NCI-H524 (cell line): ENCODE measurements at regions not wholly inside any gene's neighbourhood (a gene's known extent, or its start where the extent isn't known, plus 50 kb on each side); places are given as distances from the start of the nearest gene placed in this dataset.

Source experiments
- DNase-seq, 2 experiments: peaks; one replicate each; lab custom pipeline; 2025; lab: John Stamatoyannopoulos, UW

DNA sequence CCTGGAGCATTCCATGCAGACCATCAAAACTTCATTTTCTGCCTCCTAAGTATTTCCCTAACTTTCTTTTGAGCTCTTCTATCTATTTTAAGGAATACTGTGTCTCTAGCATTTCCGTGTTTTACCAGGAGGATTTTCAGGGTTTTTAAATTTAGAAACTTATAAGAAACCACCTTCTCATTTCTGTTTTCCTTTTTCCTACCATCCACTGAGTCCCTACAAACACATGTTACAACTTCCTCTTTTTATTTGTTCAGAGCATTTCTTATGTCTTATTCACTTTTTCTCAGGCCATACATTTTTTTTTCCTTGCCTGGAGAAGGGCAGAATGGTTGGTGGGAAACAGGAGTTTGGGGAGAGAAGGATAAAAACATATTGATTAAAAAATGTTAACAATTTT is 130.0 kb upstream of the BMP5 start:
- no peak for DNase-seq

DNA sequence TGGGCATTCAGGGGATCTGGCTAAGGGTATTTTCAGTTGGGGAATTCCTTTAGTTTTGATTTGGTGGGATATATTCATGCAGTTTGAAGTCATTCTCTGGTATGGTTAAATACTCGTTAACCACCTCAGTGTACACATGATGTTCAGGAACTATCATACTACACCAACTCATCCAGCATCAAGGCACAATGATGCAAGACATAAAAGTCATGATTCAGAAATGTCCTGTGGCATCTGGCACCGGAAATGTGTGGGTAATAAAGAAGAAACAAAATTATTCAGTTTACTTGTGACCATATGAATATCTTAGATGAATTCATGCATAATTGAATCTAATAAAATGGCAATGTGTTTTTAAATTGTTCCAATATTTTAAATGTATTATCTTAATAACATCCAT is 129.0 kb upstream of the BMP5 start:
- DNase-seq = no peak

DNA sequence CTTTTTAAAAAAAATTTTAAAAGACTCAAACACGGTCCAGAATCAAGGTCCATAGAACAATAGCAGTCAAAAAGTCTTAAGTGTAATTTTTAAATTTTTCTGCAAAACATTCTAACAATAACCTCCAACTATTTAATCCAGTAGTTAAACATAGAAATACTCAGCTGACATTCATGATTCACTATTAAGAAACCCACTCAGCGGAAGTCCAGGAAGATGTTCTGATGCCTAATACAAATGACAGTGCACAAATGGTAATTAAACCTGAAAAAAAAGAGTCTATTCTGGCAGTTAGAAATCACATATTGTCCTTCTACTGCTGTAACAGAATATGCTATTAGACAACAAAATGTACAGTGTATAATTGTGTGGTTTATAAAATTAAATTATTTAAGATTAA is 128.2 kb upstream of the BMP5 start:
- no peak for DNase-seq

DNA sequence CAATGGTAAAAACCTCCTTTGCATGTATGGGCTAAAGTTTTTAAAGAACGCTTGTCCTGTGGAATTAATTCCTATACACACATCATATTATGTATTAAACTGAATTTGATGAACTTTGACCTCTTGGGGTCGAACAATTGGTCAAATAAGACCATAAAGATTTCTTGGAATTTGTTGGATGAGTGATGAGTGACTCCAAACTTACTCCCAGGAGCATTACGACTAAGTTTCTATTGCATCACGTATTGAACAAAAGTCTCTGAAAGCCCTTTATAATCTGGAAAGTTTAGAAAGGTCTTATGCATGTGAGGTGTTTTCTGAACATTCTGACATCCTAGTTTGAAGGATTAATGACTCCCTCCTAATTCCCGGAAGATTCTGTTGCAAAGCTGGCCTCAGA is 126.9 kb upstream of the BMP5 start:
- DNase-seq = no peak

DNA sequence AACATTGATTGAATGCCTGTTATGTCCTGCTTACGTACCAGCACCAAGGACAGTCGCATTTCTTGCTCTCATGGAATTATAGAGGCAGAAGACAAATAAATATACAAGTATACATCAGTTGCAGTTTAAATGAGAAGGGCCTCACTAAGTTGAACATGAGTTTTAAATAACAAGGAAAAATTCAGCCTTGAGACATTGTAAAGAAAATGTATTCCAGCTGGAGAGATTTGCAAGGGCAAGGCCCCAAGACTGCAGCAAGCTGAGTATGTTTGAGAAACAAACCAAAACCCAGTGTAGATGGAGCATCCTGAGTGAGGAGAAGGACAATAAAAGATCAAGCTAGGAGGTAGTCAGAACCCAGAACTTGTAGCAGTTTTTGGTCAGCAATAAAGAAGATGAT is 123.2 kb upstream of the BMP5 start:
- no peak for DNase-seq

DNA sequence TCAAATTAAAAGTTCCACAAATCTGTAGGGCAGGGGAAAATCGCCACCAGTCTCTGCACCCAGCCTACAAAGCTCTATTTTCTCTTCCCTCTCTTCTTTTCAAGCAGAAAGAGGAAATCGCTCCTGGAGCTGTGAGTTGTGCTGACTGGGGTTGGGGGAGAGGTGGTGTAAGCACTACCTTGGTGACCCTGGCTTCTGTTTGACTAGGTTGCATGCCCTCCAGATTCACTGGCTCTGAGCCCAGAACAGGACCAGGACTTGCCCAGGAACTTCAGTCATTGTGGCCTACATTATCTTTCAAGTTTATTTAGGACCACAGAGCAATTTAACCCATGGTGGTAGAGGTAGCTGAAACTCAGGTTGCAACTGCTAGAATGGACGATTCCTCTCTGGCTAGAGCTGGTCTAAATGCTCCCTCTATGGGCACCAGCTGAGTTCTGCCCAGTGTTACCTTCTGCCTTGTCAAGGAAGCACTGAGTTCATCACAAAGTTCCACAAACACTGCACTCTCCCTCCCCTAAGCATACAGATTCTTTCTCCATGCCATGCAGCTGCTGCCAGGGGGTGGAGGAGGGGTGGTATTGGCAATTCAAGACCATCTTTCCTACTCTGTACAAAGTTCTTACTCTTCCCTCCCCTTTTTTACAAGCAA is 122.0 kb upstream of the BMP5 start:
- no peak for DNase-seq

DNA sequence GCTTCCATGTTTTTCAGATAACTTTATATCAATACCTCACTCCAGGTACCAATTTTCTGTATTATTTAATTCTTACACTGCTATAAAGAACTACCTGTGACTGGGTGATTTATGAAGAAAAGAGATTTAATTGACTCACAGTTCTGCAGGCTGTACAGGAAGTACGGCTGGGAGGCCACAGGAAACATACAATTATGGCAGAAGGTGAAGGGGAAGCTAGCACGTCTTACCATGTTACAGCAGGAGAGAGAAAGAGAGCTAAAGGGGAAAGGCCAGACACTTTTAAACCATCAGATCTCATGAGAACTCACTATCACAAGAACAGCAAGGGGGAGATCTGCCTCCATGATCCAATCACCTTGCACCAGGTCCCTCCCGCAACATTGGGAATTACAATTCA is 119.1 kb upstream of the BMP5 start:
- no peak for DNase-seq

DNA sequence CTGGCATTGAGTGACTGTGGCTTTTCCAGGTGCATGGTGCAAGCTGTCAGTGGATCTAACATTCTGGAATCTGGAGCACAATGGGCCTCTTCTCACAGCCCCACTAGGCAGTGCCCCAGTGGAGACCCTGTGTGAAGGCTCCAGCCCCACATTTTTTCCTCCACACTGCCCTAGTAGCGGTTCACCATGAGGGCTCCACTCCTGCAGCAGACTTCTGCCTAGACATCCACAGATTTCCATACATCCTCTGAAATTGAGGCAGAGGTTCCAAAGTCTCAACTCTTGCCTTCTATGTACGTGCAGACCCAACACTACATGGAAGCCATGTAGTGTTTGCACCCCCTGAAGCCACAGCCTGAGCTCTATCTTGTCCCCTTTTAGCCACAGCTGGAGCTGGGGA is 118.0 kb upstream of the BMP5 start:
- DNase-seq = no peak

DNA sequence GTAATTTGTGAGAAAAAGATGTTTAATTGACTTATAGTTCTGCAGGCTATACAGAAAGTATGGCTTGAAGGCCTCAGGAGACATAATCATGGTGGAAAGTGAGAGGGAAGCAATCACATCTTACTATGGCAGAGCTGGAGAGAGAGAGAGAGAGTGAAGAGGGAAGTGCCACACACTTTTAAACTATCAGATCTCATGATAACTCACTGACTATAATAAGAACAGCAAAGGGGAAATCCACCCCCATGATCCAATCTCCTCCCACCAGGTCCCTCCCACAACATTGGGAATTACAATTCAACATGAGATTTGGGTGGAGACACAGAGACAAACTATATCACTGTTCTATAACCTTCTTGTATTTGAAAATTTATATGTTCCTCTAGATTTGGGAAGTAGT is 117.2 kb upstream of the BMP5 start:
- no peak for DNase-seq

DNA sequence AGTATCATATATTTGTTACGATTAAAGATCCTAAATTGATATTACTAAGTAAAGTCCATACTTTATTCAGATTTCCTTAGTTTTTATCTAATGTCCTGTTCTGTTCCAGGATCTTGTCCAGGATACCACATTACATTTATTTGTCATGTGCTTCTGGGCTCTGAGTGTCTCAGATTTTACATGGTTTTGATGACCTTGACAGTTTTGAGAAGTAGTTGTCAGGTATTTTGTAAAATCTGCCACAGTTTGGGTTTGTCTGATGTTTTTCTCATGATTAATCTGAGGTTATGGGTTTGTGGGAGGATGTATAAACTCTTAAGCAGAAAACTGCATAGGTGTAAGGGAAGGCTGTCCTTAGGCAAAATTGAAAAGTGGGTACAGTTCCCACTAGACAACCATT is 109.9 kb upstream of the BMP5 start:
- DNase-seq = no peak

DNA sequence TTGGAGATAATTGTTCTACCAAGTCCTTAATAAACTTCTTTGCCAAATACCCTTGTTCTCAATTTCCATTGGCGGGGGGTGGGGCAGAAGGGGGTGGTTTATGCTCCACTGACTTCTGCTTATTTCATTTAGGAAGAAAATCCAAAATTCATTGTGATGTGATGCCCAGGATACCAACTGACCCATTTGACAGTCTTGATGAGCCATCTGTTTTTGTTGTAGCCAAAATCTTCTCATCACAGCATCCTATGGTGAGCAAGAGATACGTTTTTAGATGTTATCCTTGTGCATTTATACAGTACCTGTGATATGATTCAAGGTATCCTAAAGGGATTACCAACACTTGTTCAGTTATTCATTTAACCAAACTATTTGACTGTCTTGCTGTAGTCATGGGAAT is 108.5 kb upstream of the BMP5 start:
- DNase-seq = no peak

DNA sequence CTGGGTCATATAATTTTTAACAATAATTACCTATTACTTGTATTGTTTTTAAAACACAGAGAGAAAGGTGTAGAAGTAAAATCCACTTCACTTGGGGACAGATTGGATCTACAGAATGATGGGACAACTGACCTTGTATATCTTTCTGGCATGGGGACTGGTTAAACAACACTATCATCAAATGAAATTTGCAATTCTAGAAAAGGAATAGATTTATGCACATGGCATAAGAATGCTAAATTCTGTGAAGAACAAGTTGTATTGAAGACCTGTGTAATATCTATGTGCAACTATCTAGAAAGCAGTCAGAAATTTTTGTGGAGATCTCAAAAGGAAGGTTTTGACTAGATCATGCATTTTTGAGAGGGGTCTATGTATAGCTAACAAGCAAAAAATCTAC is 106.3 kb upstream of the BMP5 start:
- no peak for DNase-seq

DNA sequence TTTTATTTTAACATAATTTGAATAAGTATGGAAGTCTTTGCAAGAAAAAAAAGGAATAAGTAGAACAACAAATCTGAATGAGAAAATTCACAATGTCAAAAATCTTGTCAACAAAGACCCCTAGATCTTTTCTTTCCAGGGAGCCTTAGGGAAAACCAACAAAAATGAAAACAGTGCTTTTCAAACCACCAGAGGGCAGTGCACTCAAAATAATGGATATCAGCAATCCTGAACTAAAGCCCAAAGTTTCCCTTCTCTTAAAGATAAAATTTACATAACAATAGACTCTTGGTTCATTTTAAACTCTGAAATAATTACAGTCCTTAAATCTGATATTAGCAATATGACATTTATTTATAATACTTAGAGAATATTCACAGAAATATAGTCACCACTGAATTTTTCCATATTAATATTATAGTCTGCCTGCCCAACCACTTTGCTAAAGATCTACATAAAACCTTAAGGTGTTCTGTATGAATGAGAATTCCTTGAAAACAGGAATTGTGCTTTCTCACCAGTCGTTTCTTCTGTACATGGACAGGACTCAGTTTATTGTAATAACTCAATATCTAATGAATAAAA is 105.3 kb upstream of the BMP5 start:
- peak in 1 of 2 experiments; percentile 29 for DNase-seq

DNA sequence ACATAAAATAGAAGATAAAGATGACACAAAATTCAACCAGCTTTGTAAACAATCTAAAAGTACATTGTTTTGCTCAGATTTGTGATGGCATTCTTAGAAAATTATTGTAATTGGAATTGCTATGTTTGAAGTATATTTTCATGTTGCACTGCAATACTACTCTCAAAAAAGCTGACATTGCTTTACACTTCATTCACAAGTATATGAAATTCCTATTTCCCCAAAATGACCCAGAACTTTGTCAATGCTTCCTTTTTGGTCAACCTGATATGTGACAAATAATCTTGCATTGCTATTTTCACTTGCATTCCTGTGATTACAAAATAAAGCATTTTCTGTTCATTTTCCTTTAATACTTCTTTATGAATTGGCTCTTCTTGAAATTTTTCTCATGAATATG is 104.1 kb upstream of the BMP5 start:
- DNase-seq = no peak

DNA sequence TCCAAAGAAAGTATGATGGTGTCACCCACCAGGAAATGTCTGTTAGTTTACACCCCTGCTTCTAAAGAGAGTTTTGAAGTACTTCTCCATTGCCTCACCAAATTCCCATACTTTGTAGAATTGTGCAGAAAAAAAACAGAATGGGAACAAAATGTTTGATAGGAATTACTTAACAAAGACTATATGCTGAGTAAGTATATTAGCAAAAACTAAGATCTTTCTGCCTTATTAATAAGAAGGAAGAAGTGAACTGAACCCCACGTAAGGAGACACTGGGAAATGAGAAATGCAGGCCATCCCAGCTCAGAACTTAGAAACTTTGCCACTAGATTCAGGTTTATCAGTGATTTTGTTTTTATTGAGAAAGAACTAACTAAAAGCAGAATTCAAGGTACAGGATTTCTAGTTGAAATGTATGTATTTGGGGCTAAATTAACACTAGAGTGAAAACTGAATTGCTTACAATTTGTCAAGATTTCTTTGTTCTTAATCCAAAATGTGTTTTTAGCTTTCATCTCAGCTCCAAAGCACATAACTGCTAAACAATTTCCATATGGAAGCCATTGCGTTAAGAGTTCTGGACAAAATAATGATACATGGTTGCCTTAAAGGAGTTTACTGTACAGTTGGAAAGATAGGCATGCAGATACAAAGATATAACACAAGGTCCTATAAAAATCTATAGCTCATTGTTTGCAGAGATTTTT is 102.7 kb upstream of the BMP5 start:
- DNase-seq = no peak

DNA sequence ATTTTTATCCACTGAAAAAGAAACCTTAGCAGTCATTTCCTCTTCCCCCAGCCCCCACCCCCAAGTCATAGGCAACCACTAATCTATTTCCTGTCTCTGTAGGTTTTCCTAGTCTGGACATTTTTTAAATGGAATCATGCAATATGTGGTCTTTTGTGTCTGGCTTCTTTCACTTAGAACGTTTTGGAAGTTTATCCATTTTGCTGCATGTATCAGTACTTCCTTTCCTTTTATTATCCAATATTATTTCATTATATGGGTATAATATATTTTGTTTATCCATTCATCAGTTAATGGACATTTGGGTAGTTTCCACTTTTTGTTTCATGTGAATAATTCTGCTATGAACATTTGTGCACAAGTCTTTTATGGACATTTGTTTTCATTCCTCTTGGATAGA is 99.3 kb upstream of the BMP5 start:
- no peak for DNase-seq

DNA sequence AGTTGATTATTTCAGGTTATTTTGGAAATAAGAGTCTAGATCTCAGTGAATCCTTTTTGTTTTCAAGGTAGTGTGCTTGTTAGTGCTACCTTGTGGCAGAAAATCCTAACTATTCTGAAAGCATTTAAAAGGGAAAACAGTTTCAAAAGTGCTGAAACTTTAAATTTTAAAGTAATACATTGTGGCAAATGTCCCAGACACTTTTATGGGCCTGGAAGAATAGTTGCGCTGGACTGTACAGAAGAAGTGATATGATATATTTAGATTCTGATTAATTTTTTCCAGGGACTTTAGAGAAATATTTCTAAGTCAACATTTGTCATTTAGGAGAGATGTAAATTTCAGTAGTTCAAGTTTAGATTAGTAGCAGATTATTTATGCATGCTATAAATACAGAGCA is 96.7 kb upstream of the BMP5 start:
- DNase-seq = no peak

DNA sequence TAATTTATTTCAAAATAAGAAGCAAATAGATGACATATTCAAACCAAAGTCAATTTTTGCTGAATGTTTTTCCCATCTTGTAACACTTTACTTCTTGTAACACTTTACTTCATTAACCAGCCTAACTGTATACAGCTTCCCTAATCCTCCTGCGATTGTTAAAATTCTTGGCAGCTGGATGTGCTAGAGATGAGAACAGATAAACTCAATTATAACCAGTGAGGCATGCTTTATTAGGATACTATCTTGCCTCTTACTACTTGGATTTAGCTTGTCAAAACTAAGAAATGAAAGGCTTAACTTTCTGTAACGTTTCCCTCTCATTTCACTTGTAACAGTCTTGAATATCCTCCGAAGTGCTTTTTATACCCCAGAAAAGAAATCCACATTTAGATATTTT is 94.1 kb upstream of the BMP5 start:
- DNase-seq = peak in 1 of 2 experiments; percentile 32

DNA sequence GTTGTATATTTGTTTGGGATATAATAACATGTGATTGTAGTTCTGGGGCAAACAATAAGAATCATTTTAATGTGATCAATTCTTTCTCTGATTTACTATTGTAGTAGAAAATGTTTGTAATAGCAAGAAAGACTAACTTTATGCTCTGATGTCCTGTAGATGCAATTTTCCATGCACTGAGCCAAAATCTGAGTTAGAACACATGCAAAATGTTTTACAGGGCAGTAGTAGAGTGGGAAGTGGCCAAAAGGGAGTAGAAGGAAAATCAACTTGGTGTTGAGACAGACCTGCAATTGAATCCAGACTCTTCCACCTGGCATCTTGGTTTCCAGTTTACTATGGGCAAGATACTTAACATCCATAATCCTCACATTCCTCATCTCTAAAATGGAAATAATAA is 93.5 kb upstream of the BMP5 start:
- no peak for DNase-seq

DNA sequence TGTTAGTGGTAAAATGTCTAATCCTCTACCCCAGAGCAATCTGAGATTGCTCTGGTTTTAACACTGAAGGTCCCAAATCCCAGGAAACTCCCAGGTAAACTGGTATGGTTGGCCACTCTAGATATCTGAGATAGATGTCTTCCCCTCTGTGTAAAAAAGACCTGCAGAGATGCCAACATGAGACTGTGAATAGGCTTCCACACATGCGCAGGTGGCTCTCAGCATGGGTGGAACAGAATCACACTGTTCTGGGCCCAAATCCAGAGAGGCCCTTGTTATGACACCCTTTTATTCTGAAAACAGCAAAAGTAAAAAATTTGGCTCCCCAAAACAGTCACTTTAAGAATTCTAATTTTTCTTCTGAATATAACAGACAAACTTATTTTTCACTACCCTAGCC is 88.7 kb upstream of the BMP5 start:
- DNase-seq = no peak

DNA sequence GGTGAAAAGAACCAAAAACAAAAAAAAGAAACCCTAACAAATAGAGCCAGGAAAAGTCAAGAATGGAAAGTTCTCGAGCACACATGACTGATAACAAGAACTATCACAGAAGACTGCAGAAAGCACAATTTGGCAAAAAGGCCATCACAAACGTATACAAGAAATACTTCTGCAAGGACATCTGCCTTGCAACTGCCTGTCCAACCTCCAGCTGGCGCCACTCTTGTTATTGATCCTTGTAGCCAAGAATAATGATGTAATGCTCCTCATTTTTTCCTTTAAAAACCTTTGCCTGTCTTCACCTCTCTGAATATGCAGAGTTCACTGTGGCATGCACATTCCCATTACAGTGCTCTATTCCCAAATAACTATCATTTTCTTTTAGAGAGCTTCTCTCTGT is 87.9 kb upstream of the BMP5 start:
- DNase-seq = no peak

DNA sequence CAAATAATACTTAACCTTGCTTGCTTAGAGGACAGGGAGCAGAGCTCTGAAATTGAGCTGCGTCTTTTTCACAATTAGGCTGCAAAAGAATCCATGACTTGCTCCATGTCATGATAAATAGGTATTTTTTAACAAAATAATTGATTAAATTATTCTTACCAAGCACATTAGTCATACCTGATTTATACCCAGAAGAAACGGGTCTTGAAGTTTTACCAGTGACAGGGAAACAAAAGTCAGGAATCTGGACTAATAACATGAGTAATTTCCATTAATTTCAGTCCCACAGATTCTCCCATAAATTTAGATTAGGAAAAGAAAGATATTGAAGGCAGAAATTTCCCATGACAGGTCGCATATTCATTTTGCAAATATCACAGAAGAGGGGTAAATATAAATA is 85.0 kb upstream of the BMP5 start:
- DNase-seq = no peak

DNA sequence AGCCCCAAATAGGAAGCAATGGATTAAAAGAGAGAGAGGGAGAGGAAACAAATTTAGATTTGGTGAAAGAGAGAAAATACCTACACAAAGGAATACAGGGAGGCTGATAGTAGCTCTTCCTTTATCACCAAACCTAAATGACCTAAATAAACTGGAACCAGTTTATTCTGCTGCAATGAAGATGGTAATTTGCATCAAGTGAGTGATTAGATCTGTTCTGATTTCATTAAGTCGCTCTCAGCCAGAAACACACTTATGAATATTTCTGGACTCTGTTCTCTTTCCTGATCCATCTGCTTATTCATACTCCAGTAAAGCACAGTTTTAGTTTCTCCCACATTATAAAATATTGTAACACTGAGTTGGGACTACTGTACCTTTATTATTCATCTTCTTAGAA is 83.4 kb upstream of the BMP5 start:
- DNase-seq = no peak

DNA sequence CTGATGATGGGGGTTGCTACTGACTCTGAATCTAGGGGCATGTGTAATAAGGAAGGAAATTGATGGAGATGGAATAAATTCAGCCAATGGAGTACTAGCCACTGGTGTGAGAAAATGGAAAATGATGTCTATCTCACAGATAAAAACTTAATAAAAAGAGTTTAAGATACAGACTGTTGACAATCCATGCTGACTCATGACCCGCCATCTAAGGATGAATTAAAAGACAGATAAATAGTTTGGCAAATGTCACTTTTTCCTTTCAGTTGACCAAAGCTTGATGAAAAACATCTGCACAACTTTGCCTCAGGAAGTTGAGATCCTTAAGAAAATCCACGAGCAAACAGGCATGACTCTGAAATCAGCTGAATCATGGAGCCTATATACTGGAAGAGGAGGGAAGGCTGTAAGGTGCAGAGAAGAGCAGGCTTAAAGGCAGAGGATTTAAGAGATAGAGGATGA is 82.6 kb upstream of the BMP5 start:
- DNase-seq = no peak
